GM12892 (cell line): ENCODE measurements at regions not wholly inside any gene's neighbourhood (a gene's known extent, or its start where the extent isn't known, plus 50 kb on each side); places are given as distances from the start of the nearest gene placed in this dataset.

Experiments
- POLR2A ChIP-seq: IDR thresholded peaks from 2 replicates; pipeline ENCODE4 v1.6.1; 2011; ENCODE audit warnings: low read depth, low read length, control low read depth
- POLR2AphosphoS5 ChIP-seq: IDR thresholded peaks from 2 replicates; pipeline ENCODE4 v1.6.1; 2011; ENCODE audit warnings: low read depth, low read length, control low read depth
- TAF1 ChIP-seq: IDR thresholded peaks from 2 replicates; pipeline ENCODE4 v1.6.1; 2011; ENCODE audit warnings: low read depth, mild to moderate bottlenecking, control low read depth, low read length, borderline replicate concordance

GRCh38 chr15:70235347-70235746 is 137.6 kb upstream of the TLE3 start:
- TF ChIP-seq POLR2AphosphoS5 (no peak), POLR2A (no peak), TAF1 (no peak)
